ENCODE measurements at regions not wholly inside any gene's neighbourhood (a gene's known extent, or its start where the extent isn't known, plus 50 kb on each side); places are given as distances from the start of the nearest gene placed in this dataset.

GRCh38 chr1:115577513-115577912 is 64.3 kb upstream of the VANGL1 start:
- DNase-seq, result no peak

- DNase-seq, result peak in 1 of 2 experiments; percentile 11
Observed at GRCh38 chr1:115575661-115576060, 66.1 kb upstream of the VANGL1 start.

- no peak for DNase-seq
Observed at GRCh38 chr1:115572710-115573109, 69.1 kb upstream of the VANGL1 start.

- DNase-seq, result no peak
Observed at GRCh38 chr1:115567431-115567830, 74.3 kb upstream of the VANGL1 start.

GRCh38 chr1:115565791-115566190 is 76.0 kb upstream of the VANGL1 start:
- no peak for DNase-seq

- no peak for DNase-seq
Observed at GRCh38 chr1:115565353-115565752, 76.4 kb upstream of the VANGL1 start.

GRCh38 chr1:115564201-115564600 is 77.6 kb upstream of the VANGL1 start:
- DNase-seq, result no peak

- no peak for DNase-seq
Observed at GRCh38 chr1:115560027-115560426, 81.7 kb upstream of the VANGL1 start.

- no peak for DNase-seq
Observed at GRCh38 chr1:115558275-115558674, 83.5 kb upstream of the VANGL1 start.

- DNase-seq, result peak; percentile 21 to 56
Observed at GRCh38 chr1:115557715-115558114, 84.1 kb upstream of the VANGL1 start.

GRCh38 chr1:115556236-115556635 is 85.5 kb upstream of the VANGL1 start:
- no peak for DNase-seq

GRCh38 chr1:115555446-115555845 is 86.3 kb upstream of the VANGL1 start:
- no peak for DNase-seq

- no peak for DNase-seq
Observed at GRCh38 chr1:115547696-115548095, 94.1 kb upstream of the VANGL1 start.

- no peak for DNase-seq
Observed at GRCh38 chr1:115546846-115547245, 94.9 kb upstream of the VANGL1 start.

GRCh38 chr1:115545791-115546733 is 95.7 kb upstream of the VANGL1 start:
- peak; percentile 9 to 35 for DNase-seq

- no peak for DNase-seq
Observed at GRCh38 chr1:115545096-115545720, 96.6 kb upstream of the VANGL1 start.

GRCh38 chr1:115544131-115544530 is 97.6 kb upstream of the VANGL1 start:
- no peak for DNase-seq

GRCh38 chr1:115543247-115543646 is 98.5 kb upstream of the VANGL1 start:
- DNase-seq, result no peak

GRCh38 chr1:115539736-115540135 is 102.0 kb upstream of the VANGL1 start:
- no peak for DNase-seq

- DNase-seq, result no peak
Observed at GRCh38 chr1:115539061-115539460, 102.7 kb upstream of the VANGL1 start.

GRCh38 chr1:115538579-115538978 is 103.2 kb upstream of the VANGL1 start:
- DNase-seq, result no peak

GRCh38 chr1:115537415-115537814 is 104.4 kb upstream of the VANGL1 start:
- DNase-seq, result no peak

- DNase-seq, result no peak
Observed at GRCh38 chr1:115536279-115536816, 105.4 kb upstream of the VANGL1 start.

GRCh38 chr1:115534106-115534505 is 107.7 kb upstream of the VANGL1 start:
- DNase-seq, result no peak
